HG03469 (cell line): ENCODE measurements at regions not wholly inside any gene's neighbourhood (a gene's known extent, or its start where the extent isn't known, plus 50 kb on each side); places are given as distances from the start of the nearest gene placed in this dataset.

Experiments used
- ATAC-seq: cut with Tn5 transposase; IDR thresholded peaks from one replicate; pipeline ENCODE4 v1.9.1; 2021; ENCODE audit warnings: mild to moderate bottlenecking, moderate library complexity, moderate number of reproducible peaks; ENCODE audit not compliant: unreplicated experiment

DNA sequence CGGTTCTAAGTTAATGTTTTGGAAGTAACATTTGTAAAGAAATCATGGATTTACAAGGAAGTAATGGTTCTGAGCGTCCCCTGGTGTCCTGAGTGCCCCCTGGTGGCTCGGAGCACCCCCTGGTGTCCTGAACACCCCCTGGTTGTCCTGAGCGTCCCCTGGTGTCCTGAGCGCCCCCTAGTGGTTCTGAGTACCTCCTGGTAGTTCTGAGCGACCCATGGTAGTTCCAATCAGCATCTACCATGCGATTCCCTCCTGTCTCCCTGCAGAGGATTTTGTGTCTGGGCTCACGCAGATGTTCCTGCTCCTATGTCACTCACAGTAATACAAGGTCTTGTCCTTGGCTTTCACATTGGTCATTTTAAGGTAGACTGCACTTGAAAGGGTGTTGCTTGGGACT lies 1352.9 kb downstream of the TMEM121 start:
- no peak for ATAC-seq

DNA sequence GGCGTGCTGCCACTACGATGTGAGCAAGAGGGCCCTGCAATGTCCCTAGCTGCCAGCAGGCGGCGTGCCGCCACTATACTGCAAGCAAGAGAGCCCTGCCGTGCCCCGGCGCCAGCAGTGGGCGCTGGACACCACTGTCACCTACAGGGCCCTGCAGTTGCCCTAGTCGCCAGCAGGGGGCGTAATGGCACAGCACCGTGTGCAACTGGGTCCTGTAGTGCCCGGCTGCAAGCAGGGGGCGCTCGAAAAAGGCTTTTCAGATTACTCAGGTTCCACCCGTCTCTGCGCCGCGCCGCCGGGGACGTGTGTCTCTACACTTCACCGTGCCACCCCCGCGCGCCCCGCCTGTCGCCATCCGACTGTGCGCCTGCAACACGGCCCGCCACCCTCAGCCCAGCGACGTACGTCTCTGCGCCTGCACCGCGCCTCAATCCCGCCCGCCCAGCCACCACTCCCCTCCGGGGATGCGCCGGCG lies 1356.9 kb downstream of the TMEM121 start:
- no peak for ATAC-seq
